Heart left ventricle (tissue), 16 donors: ENCODE measurements at regions not wholly inside any gene's neighbourhood (a gene's known extent, or its start where the extent isn't known, plus 50 kb on each side); places are given as distances from the start of the nearest gene placed in this dataset.

Experiments used
- ATAC-seq, 4 donors: fragments of 200-7000 bp; cut with Tn5 transposase; one replicate each; pipeline ENCODE4 v1.9.1; 2020 to 2022; ENCODE audit warnings: moderate library complexity in 4 of 4, mild to moderate bottlenecking in 3 of 4, moderate number of reproducible peaks in 1 of 4
- DNase-seq, 5 donors: peaks; one replicate each; pipeline ENCODE4 v3.0.0-alpha.2; 2020
- H3K27ac ChIP-seq, 12 donors: fragments of 200-600 bp; sonication (generic) in 4 of 12; one replicate each; pipeline versions ENCODE4 v1.5.0 to v1.8.0; 2016 to 2022; ENCODE audit warnings: mild to moderate bottlenecking in 2 of 12
- H3K27me3 ChIP-seq, 9 donors: fragments of 200-600 bp; sonication (generic) in 2 of 9; one replicate each; pipeline versions ENCODE4 v1.5.1 to v1.8.0; 2016 to 2022; ENCODE audit warnings: mild to moderate bottlenecking in 3 of 9
- H3K36me3 ChIP-seq, 9 donors: fragments of 200-600 bp; sonication (generic) in 2 of 9; one replicate each; pipeline versions ENCODE4 v1.5.0 to v1.8.0; 2018 to 2022; ENCODE audit warnings: mild to moderate bottlenecking in 2 of 9
- H3K4me1 ChIP-seq, 12 donors: fragments of 200-600 bp; sonication (generic) in 4 of 12; one replicate each; pipeline versions ENCODE4 v1.5.0 to v1.8.0; 2016 to 2022; ENCODE audit warnings: mild to moderate bottlenecking in 3 of 12
- H3K4me3 ChIP-seq, 12 donors: fragments of 200-600 bp; sonication (generic) in 4 of 12; one replicate each; pipeline versions ENCODE4 v1.5.0 to v1.8.0; 2017 to 2022; ENCODE audit warnings: mild to moderate bottlenecking in 9 of 12, moderate library complexity in 4 of 12
- H3K9me3 ChIP-seq, 12 donors: fragments of 200-600 bp; sonication (generic) in 4 of 12; one replicate each; pipeline versions ENCODE4 v1.5.0 to v1.8.0; 2016 to 2022; ENCODE audit warnings: mild to moderate bottlenecking in 1 of 12
- POLR2A ChIP-seq, 2 donors: fragments of 450-650 bp; IDR thresholded peaks; one replicate each; pipeline ENCODE4 v1.6.1; 2017; ENCODE audit warnings: antibody characterized with exemption in 2 of 2, mild to moderate bottlenecking in 2 of 2, moderate library complexity in 2 of 2
- WGBS, 4 donors: extraction: QIAGEN DNeasy Blood & Tissue Kit in 2 of 4; methylation state at CpG; one replicate each; pipeline versions ENCODE4 v1.1.5 to v1.1.7; 2013 to 2018; 5-methylcytosine and 5-hydroxymethylcytosine counted together
- intact Hi-C, 10 donors: fragments of 100-400 bp; cut with DNase I; formaldehyde crosslinking; loops; one replicate each; pipeline versions ENCODE4 v1.11.1 to v1.14.2; 2022
- TF ChIP-seq, protein P1 (sequence below), 12 donors: fragments of 200-600 bp; sonication (generic) in 4 of 12; IDR thresholded peaks; one replicate each; pipeline versions ENCODE4 v1.5.0 to v1.8.0; 2018 to 2022; ENCODE audit warnings: antibody characterized with exemption in 12 of 12, mild to moderate bottlenecking in 5 of 12
- donor health status: ischemic (EF 13 %, LVEDD 7.1; RV severe dilation, severe dysfunction).
- donor health status: healthy with polysubstance abuse.
- donor health status: DM: no; HTN: yes; CAD: no.
- donor health status: DM: no; HTN: no; CAD: no.
- donor health status: ischemic (EF 25% LVEDD 6.9; RV normal size, moderate dysfunction).
- donor health status: ischemic (EF 25% LVEDD 5.7; RV mildly dilated, moderate dysfunction).
- donor health status: healthy.
- donor health status: DM: yes; HTN: yes; CAD: no.
- donor health status: ischemic (EF 35%, LVEDD 5.7; RV mildly dilated, moderate dysfunction).
- donor health status: nonischemic (EF 11% LVEDD 7.7; RV severe dilation, severe dysfunction).
- donor health status: DM: yes; HTN: yes; CAD: no.
- donor health status: PGD.
- donor health status: ischemic (EF 29% LVEDD 5.4; RV normal size, mild dysfunction).
- donor health status: nonischemic (EF 23%, LVEDD 6.1; RV moderate dilation, normal function).

GRCh38 chr1:157292302-157292701 lies 154.1 kb upstream of the ETV3 start:
- H3K4me1 ChIP-seq: no peaks in the 10 kb centered on the region
- intact Hi-C loops: no loop called here
- WGBS, 4 donors: 75 to 82% (median 77%) methylated on average over 6 of the region's 6 CpGs
- H3K27ac ChIP-seq: no peak overlapping the region
- H3K9me3 ChIP-seq: peaks cover 0 to 3% (median 0%) of the 10 kb centered on the region in 12 donors
- H3K36me3 ChIP-seq: no peaks in the 10 kb centered on the region
- TF ChIP-seq POLR2A (IDR thresholded peaks at IDR 0.05): no peak
- TF ChIP-seq, protein P1, sequence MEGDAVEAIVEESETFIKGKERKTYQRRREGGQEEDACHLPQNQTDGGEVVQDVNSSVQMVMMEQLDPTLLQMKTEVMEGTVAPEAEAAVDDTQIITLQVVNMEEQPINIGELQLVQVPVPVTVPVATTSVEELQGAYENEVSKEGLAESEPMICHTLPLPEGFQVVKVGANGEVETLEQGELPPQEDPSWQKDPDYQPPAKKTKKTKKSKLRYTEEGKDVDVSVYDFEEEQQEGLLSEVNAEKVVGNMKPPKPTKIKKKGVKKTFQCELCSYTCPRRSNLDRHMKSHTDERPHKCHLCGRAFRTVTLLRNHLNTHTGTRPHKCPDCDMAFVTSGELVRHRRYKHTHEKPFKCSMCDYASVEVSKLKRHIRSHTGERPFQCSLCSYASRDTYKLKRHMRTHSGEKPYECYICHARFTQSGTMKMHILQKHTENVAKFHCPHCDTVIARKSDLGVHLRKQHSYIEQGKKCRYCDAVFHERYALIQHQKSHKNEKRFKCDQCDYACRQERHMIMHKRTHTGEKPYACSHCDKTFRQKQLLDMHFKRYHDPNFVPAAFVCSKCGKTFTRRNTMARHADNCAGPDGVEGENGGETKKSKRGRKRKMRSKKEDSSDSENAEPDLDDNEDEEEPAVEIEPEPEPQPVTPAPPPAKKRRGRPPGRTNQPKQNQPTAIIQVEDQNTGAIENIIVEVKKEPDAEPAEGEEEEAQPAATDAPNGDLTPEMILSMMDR (IDR thresholded peaks at IDR 0.05): no peak
- no peak for ATAC-seq
- H3K4me3 ChIP-seq: no peak overlapping the region
- no peak for DNase-seq
- no peaks in the 10 kb centered on the region for H3K27me3 ChIP-seq

- Histone ChIP-seq H3K4me3 (no peak overlapping the region), H3K27ac (no peak overlapping the region), H3K4me1 (no peaks in the 10 kb centered on the region), H3K9me3 (no peaks in the 10 kb centered on the region), H3K36me3 (no peaks in the 10 kb centered on the region), H3K27me3 (no peaks in the 10 kb centered on the region)
- DNase-seq: no peak
- intact Hi-C loops: no loop called here
- WGBS, 4 donors: 46 to 55% (median 52%) methylated on average over 2 of the region's 2 CpGs
- TF ChIP-seq, protein P1 (IDR thresholded peaks at IDR 0.05): no peak
- TF ChIP-seq POLR2A (IDR thresholded peaks at IDR 0.05): no peak
- ATAC-seq: no peak
Observed at GRCh38 chr1:157291083-157291482, 152.9 kb upstream of the ETV3 start.

DNA sequence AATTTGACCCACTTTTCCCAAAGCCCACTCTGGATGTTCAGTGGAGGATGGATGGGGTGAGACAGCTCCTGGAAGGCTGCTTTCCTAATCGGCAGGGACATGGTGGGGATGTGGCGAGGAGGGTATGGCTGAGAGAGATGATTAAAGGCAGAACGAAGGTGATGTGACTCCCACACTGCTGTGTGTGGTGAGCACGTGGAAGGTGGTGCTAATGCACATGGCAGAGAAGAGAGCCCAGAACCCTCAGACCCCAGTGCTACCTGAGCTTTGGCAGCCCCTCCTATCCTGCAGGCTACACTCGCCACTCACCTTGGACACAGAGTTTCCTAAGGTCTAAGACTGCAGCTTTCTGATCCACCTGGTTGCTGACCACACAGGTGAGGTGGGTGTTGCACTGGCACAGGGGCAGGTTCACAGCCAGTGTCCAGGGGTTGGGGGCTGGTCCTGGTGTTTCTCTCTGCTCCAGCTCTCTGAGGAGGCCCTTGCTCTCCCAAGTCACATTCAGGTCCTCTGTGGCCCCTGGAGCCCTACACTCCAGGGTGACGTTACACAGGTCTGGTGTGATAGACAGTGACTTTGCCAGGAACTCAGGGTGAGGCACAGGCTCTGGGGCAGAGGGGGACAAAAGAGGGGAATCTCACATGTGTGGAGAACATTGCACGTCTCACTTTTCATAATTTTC lies 151.4 kb upstream of the ETV3 start:
- Histone ChIP-seq H3K27ac (no peak overlapping the region), H3K27me3 (no peaks in the 10 kb centered on the region), H3K4me1 (no peaks in the 10 kb centered on the region), H3K9me3 (no peaks in the 10 kb centered on the region), H3K36me3 (no peaks in the 10 kb centered on the region), H3K4me3 (no peak overlapping the region)
- intact Hi-C loops: no loop called here
- TF ChIP-seq POLR2A (IDR thresholded peaks at IDR 0.05): no peak
- TF ChIP-seq, protein P1 (IDR thresholded peaks at IDR 0.05): no peak
- ATAC-seq: no peak
- no peak for DNase-seq
- 57 to 72% (median 65%) methylated on average over 7 of the region's 7 CpGs for WGBS, 4 donors

GRCh38 chr1:157288996-157289395 lies 150.8 kb upstream of the ETV3 start:
- H3K27ac ChIP-seq: no peak overlapping the region
- H3K9me3 ChIP-seq: no peaks in the 10 kb centered on the region
- H3K27me3 ChIP-seq: no peaks in the 10 kb centered on the region
- no peak overlapping the region for H3K4me3 ChIP-seq
- DNase-seq (no peak), ATAC-seq (no peak)
- H3K4me1 ChIP-seq: no peaks in the 10 kb centered on the region
- TF ChIP-seq, protein P1 (IDR thresholded peaks at IDR 0.05): no peak
- no peak for TF ChIP-seq POLR2A (IDR thresholded peaks at IDR 0.05)
- no peaks in the 10 kb centered on the region for H3K36me3 ChIP-seq
- intact Hi-C loops: no loop called here
